Pancreas (tissue), 10 donors: ENCODE measurements at regions not wholly inside any gene's neighbourhood (a gene's known extent, or its start where the extent isn't known, plus 50 kb on each side); places are given as distances from the start of the nearest gene placed in this dataset.

Source experiments
- ATAC-seq, 4 donors: fragments of 200-7000 bp; cut with Tn5 transposase; one replicate each; pipeline versions ENCODE4 v1.8.0 to v1.9.1; 2020; ENCODE audit warnings: mild to moderate bottlenecking in 4 of 4, moderate library complexity in 4 of 4
- DNase-seq, 6 donors: peaks; one replicate each; pipeline ENCODE4 v3.0.0-alpha.2; 2020
- FAIRE-seq: peaks from 2 replicates; lab custom pipeline; 2012; peaks lifted over from hg19 to GRCh38; lab: Jason Lieb, UNC
- H3K27ac ChIP-seq, 4 donors: fragments of 200-600 bp; sonication (generic); 1 replicate in 3 of 4; 2 replicates in 1 of 4; pipeline versions ENCODE4 v1.5.0 to v1.8.0; 2020
- H3K27me3 ChIP-seq, 4 donors: fragments of 200-600 bp; one replicate each; pipeline ENCODE4 v1.8.0; 2021
- H3K36me3 ChIP-seq, 3 donors: fragments of 200-600 bp; sonication (generic) in 1 of 3; one replicate each; pipeline versions ENCODE4 v1.5.0 to v1.8.0; 2020 to 2021
- H3K4me1 ChIP-seq, 3 donors: fragments of 200-600 bp; one replicate each; pipeline ENCODE4 v1.8.0; 2021
- H3K4me3 ChIP-seq, 4 donors: fragments of 200-600 bp; sonication (generic) in 2 of 4; one replicate each; pipeline versions ENCODE4 v1.5.0 to v1.8.0; 2020 to 2021
- H3K9me3 ChIP-seq, 4 donors: fragments of 200-600 bp; one replicate each; pipeline ENCODE4 v1.8.0; 2021
- WGBS, 2 donors: extraction: QIAGEN DNeasy Blood & Tissue Kit; methylation state at CpG; one replicate each; pipeline ENCODE4 v1.1.7; 2013; 5-methylcytosine and 5-hydroxymethylcytosine counted together
- intact Hi-C, 3 donors: fragments of 100-400 bp; cut with DNase I; formaldehyde crosslinking; loops; one replicate each; pipeline versions ENCODE4 v1.11.1 to v1.14.2; 2022
- TF ChIP-seq, protein P1 (sequence below), 4 donors: fragments of 200-600 bp; sonication (generic) in 3 of 4; IDR thresholded peaks; one replicate each; pipeline versions ENCODE4 v1.5.0 to v1.8.0; 2021; ENCODE audit warnings: antibody characterized with exemption in 4 of 4
- donor health status: healthy with polysubstance abuse.
- donor health status: DM: no; HTN: no; CAD: no; lungs with moderate emphysema.
- donor health status: DM: no; HTN: no; CAD: no.
- donor health status: control.
- donor health status: control.
- donor health status: Bipolar disorder and iron deficiency.
- donor health status: DM: yes; HTN: yes; CAD: no.
- donor health status: DM: no; HTN: no; CAD: no.
- donor health status: DM: no; HTN: no; CAD: no.
- donor health status: DM: yes; HTN: yes; CAD: no.

DNA sequence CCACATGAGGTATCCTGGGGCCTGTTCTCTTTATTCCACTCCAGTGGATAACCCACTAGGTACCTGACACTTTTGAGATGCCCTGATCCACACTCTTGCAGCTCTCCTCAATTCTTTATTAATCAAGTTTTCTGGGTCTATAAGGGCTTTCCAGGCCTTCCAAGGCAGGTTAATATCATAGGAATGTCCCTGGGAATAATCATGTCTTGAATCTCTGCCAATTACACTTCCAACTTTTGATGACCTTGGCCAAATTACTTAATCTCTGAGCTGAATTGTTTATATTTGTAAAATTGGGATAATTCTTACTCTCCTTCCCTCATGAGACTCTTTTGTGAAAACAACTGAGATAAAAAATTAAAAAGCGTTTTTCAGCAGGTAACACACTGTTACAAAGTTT, 881.7 kb downstream of the MCTP2 start:
- H3K36me3 ChIP-seq = no peaks in the 10 kb centered on the region
- DNase-seq = no peak
- no peaks in the 10 kb centered on the region for H3K27me3 ChIP-seq
- H3K4me3 ChIP-seq = no peak overlapping the region
- no peak overlapping the region for H3K27ac ChIP-seq
- no peak for ATAC-seq
- 52 to 72% methylated on average over 1 of the region's 1 CpG for WGBS, 2 donors
- H3K9me3 ChIP-seq = no peaks in the 10 kb centered on the region
- TF ChIP-seq, protein P1, sequence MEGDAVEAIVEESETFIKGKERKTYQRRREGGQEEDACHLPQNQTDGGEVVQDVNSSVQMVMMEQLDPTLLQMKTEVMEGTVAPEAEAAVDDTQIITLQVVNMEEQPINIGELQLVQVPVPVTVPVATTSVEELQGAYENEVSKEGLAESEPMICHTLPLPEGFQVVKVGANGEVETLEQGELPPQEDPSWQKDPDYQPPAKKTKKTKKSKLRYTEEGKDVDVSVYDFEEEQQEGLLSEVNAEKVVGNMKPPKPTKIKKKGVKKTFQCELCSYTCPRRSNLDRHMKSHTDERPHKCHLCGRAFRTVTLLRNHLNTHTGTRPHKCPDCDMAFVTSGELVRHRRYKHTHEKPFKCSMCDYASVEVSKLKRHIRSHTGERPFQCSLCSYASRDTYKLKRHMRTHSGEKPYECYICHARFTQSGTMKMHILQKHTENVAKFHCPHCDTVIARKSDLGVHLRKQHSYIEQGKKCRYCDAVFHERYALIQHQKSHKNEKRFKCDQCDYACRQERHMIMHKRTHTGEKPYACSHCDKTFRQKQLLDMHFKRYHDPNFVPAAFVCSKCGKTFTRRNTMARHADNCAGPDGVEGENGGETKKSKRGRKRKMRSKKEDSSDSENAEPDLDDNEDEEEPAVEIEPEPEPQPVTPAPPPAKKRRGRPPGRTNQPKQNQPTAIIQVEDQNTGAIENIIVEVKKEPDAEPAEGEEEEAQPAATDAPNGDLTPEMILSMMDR (IDR thresholded peaks at IDR 0.05) = no peak
- no peak for FAIRE-seq
- no peaks in the 10 kb centered on the region for H3K4me1 ChIP-seq
- intact Hi-C loops = no loop called here

DNA sequence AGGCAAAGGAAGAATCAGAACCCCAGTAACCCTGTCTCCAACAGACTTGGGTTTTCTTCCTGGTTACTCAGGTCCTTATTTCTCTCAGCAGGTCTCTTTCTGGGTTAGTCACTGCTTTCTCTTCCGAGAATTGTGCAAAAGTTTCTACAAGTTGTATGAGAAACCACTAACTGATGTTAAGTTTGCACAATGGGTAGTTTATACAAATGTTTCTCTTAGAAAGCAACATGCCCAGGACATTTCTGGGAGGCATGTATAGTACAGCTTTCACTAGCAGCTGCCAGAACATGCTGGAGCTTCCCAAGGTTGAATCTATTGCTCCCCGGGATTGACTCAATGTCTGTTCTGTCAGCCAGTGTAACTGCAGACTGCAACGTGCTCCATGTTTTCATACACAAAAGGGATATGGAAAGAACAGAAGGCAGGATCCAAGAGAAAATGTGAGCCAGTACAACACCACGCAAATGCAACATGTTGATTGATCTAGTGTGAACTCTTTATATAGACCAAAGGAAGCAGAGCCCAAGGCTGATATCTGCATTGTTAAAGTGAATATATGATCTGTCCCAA, 887.8 kb downstream of the MCTP2 start:
- TF ChIP-seq, protein P1 (IDR thresholded peaks at IDR 0.05) = no peak
- Histone ChIP-seq H3K36me3 (no peaks in the 10 kb centered on the region), H3K27me3 (no peaks in the 10 kb centered on the region), H3K27ac (no peak overlapping the region), H3K9me3 (no peaks in the 10 kb centered on the region), H3K4me1 (no peaks in the 10 kb centered on the region), H3K4me3 (no peak overlapping the region)
- intact Hi-C loops = no loop called here
- 50 to 52% methylated on average over 4 of the region's 4 CpGs for WGBS, 2 donors
- FAIRE-seq (no peak), ATAC-seq (no peak), DNase-seq (no peak)

DNA sequence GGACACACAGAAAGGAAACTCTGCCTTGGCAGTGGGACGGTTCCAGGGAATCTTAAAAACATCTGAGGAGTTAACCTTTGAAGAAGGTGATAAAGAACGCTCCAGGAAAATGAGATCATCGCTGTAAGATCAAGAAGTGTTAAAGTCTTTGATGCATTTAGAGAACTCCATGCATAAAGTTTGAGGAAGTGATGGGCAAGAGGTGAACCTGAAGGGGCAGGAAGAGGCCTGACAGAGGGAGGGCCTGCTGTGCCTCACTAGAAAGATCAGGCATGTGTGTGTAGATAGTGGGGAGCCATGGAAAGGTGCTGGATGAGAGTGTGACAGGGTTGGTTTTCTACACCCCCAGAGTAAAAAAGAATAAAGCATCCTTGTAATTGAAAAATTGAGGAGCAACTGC, 889.2 kb downstream of the MCTP2 start:
- no peaks in the 10 kb centered on the region for H3K36me3 ChIP-seq
- no peak overlapping the region for H3K27ac ChIP-seq
- intact Hi-C loops = no loop called here
- no peaks in the 10 kb centered on the region for H3K4me1 ChIP-seq
- H3K4me3 ChIP-seq = no peak overlapping the region
- DNase-seq (no peak), ATAC-seq (no peak), FAIRE-seq (no peak)
- no peaks in the 10 kb centered on the region for H3K9me3 ChIP-seq
- TF ChIP-seq, protein P1 (IDR thresholded peaks at IDR 0.05) = no peak
- WGBS, 2 donors = 50 to 76% methylated on average over 3 of the region's 3 CpGs
- no peaks in the 10 kb centered on the region for H3K27me3 ChIP-seq

DNA sequence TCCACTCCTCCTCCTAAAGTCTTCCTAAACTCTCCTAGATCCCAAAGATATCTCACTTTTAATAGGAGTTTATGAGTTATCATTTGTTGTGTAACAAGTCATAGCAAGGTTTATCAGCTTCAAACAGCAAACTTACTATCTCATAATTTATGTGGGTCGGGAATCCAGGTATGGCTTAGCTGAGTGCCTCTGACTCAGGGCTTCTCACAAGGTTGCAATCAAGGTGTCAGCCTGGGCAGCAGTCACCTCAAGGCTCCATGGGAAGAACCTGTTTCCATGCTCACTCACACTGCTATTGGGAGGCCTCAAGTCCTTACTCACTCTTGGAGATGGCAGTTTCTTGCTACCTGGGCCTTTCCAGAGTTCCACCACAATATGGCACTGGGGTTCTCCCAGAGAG, 889.8 kb downstream of the MCTP2 start:
- DNase-seq = no peak

DNA sequence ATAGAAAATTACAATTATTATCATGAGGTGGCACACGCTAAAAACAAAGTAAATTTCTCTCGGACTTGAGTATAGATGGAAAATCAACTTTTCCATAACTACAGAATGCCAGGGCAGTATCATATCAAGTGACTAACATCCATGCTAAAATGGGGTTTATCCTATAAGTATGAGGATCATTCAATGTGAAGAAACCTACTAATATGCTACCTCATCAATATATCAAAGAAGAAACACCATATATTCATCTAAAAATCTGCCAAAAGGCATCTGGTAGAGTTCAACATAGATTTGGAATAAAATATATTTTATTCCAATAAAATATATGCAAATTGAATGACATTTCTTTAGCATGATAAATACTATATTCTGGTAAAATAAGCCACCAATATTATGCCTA, 894.4 kb downstream of the MCTP2 start:
- intact Hi-C loops = no loop called here
- no peak for ATAC-seq
- DNase-seq = no peak
- peaks cover 0 to 3% (median 0%) of the 10 kb centered on the region in 4 donors for H3K27me3 ChIP-seq
- H3K9me3 ChIP-seq = no peaks in the 10 kb centered on the region
- WGBS, 2 donors = 63 to 81% methylated on average over 2 of the region's 2 CpGs
- TF ChIP-seq, protein P1 (IDR thresholded peaks at IDR 0.05) = no peak
- H3K27ac ChIP-seq = no peak overlapping the region
- no peaks in the 10 kb centered on the region for H3K36me3 ChIP-seq
- H3K4me1 ChIP-seq = no peaks in the 10 kb centered on the region
- no peak overlapping the region for H3K4me3 ChIP-seq
- no peak for FAIRE-seq

More for the DNA sequence above, 889.8 kb downstream of the MCTP2 start:
- H3K36me3 ChIP-seq = no peaks in the 10 kb centered on the region
- ATAC-seq (no peak), FAIRE-seq (no peak)
- intact Hi-C loops = no loop called here
- no peaks in the 10 kb centered on the region for H3K27me3 ChIP-seq
- H3K4me3 ChIP-seq = no peak overlapping the region
- TF ChIP-seq, protein P1 (IDR thresholded peaks at IDR 0.05) = no peak
- no peak overlapping the region for H3K27ac ChIP-seq
- no peaks in the 10 kb centered on the region for H3K9me3 ChIP-seq
- no peaks in the 10 kb centered on the region for H3K4me1 ChIP-seq
- 63 to 74% methylated on average over 1 of the region's 1 CpG for whole genome bisulfite sequencing, 2 donors
